ENCODE measurements at regions not wholly inside any gene's neighbourhood (a gene's known extent, or its start where the extent isn't known, plus 50 kb on each side); places are given as distances from the start of the nearest gene placed in this dataset.
"Not testable (repeated sequence)": the region's sequence is repeated elsewhere in the genome, so short reads cannot be mapped to it uniquely, and the experiment has no call there.

DNA sequence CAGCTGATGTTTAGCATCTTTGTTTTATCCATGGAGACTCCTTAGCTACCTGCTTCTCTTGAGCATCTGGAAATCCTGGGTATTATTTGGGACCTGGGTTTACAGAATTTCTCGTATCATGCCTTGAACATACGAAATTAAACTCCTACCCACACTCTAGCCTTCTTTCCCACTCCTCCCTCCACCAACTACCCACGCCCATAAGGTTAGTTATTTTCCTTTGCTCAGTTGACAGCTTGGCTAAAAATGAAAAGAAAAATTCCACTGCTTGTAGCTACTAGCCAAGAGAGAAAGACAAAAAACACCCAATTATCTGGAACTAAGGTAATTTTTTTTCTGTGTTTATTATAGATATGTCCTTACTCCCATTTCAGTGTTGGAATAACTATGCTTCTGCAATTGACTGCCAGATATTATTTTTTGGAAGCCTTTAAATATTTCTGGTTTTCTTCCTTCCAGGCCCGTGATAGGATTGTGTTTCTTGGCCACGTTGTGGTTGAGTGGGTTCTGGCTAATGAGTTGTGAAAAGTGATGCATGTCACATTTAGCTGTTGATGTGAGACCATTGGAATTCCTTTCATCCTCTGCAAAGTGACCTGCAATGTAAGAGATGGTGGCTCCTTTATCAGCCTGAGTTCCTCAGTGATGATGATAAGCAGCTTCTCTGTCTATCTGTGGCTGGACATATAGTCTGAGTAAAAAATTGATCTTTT, 308.1 kb downstream of the LRRC70 start:
- no peak for DNase-seq (ENCODE audit: low read depth)

DNA sequence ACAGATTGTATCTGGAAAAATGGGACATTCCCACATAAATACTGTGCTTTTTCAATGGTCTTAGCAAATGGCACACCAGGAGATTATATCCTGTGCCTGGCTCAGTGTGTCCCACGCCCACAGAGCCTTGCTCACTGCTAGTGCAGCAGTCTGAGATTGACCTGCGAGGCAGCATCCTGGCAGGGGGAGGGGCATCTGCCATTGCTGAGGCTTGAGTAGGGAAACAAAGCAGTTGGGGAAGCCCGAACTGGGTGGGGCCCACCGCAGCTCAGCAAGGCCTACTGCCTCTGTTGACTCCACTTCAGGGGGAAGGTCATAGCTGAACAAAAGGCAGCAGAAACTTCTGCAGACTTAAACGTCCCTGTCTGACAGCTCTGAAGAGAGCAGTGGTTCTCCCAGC, 258.7 kb downstream of the LRRC70 start:
- not testable (repeated sequence) for DNase-seq (ENCODE audit: low read depth)

DNA sequence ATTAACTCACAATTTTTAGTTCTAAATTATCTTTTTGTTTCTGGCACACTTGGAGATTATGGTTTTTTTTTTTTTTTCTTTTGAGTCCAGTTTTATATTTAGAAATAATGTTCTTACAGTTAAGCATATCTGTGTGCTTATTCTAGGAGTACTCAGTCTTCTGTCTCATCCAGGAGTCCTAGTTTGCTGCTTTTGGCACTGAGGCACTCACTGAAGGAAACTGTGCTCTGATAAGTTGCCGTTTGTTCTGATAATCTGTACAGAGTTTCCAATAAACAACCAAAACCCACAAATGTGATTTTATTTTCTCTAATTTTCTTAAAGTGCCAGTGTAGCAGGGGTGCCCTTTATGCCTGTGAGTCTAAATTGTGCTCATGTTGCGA, 251.0 kb downstream of the LRRC70 start:
- DNase-seq (ENCODE audit: low read depth), result no peak

DNA sequence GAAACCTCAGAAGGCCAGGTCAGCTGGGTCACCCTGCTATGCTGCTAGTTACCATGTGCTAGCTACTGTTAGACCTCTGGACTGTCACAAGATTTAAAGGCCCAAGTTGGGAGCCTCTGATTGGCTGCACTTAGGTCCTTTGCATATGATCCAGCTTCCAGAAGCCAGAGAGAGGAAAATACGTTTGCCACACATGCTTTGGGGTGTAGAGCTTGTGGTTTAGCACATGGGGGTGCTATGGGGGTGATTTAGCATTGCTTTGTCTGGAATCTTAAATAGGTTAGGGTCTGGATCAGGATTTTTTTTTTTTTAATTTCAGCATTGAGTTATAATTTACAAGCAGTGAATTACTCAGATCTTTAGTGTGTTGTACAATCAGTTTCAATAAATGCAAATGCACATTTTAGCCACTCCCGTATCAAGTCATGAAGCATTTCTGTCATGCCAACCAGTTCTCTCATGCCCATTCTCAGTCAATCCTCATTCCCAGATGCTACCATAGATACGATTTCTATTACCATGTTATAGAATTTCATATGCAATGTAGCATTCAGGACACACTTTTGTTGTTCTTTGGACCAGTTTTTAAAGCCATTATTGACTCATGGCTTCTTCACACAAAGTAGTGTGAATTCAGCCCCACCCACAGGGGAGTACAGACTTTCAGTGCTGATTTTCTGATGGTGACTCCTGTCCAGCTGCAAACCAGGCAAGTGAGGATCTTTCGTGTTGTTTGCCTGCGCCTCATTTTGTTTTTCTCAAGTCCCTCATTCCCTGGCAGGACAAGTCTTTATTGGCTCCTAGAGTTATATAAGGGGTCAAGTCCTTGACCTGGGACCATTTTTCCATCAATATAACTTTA, 250.4 kb downstream of the LRRC70 start:
- no peak for DNase-seq (ENCODE audit: low read depth)

DNA sequence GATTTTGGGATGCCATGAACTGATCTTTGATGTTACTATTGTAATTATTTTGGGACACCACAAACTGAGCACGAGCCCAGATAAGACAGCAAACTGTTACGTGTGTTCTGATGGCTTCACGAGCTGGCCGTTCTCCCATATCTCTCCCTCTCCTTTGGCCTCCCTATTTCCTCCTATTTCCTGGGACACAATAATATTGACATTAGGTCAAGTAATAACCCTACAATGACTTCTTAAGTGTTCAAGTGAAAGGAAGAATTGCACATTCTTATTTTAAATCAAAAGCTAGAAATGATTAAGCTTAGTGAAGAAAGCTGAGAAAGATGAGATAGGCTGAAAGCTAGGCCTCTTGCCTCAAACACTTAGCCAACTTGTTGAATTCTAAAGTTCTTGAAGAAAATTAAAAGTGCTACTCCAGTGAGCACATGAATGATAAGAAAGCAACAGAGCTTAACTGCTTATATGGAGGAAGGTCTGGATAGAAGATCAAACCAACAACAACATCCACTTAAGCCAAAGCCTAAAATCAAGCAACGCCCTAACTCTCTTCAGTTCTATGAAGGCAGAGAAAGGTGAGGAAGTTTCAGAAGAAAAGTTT, 247.1 kb downstream of the LRRC70 start:
- no peak for DNase-seq (ENCODE audit: low read depth)

DNA sequence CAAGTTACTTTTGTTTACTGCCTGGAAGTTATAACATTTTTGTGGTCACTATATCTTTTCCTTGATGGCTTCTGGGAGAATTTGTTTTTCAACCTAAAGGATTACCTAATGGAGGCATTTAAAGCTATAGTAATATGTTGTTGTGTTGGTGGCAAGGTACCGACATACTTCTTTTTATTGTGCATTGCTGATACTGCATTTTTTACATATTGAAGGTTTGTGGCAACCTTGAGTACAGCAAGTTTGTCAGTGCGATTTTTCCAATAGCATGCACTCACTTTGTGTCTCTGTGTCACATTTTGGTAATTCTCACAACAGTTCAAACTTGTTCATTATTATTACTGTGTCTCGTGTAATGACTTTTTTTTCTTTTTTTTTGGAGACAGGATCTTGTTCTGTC, 246.3 kb downstream of the LRRC70 start:
- no peak for DNase-seq (ENCODE audit: low read depth)

DNA sequence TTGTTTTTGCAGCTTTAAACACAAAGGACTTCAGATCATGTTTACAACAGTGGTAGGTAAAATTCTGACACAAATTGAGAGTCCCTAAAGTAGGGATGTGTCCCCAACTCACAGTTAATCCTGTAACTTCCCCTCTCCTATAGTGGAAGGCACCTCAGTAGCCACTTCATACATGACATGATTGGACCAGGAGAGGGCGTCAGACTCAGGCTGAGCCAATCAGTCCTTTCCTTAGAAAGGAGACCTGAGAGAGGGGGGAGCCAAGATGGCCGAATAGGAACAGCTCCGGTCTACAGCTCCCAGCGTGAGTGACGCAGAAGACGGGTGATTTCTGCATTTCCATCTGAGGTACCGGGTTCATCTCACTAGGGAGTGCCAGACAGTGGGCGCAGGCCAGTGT, 238.4 kb downstream of the LRRC70 start:
- not testable (repeated sequence) for DNase-seq (ENCODE audit: low read depth)

DNA sequence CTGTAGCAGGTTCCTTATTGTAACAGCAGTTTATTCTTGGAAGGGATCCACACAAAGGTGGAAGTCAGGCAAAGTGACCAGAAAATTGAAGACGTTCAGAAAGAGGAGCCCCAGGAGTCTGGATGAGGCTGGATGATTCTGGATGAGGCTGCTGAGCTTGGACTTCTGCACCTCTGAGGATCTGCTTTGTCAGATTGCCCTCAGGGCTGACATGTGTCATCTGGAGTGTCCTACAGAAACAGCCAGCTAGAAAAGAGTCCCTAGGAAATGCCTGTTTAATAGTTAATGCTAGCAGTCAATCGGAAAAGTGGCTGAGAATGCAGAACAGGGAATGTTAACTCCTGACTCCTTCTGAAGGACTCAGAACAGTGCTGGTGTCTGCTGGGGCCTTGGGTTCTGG, 236.4 kb downstream of the LRRC70 start:
- DNase-seq (ENCODE audit: low read depth), result no peak

DNA sequence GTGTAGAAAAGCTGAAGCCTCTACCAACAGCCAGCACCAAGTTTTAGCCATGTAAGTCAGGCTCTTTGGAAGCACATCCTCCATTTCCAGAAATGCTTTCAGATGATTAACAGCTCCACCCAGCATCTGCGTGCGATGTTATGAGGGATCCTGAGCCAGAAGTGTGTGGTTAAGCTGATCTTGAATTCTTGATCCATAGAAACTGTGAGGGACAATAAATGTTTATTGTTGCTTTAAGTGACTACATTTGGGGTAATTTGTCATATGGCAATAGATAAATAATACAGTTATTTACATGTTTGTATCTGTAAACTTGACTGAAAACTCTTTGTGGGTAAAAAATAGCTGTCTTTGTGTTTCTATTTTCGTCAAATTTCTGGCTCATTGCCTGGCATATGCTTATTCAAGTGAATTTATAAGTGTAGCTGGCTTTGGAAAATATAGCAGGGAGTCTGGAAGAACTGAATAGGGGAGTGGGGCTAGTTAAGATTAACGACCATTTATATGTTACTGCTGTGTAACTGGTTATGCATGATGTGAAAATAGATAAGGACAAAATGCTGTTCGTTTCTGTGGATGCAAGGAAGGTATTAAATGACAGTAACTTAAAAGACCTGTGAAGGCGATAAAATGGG, 234.1 kb downstream of the LRRC70 start:
- DNase-seq (ENCODE audit: low read depth), result no peak

DNA sequence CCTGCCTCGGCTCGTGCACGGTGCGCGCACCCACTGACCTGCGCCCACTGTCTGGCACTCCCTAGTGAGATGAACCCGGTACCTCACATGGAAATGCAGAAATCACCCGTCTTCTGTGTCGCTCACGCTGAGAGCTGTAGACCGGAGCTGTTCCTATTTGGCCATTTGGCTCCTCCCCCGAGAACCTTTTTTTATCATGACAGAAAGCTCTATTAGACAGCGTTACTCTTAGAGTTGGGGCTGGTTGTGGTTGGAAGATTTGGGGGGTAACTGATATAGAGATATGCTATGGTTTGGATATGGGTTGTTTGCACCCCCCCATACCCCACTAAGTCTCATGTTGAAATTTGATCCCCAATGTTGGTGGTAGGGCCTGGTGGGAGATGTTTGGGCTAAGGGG, 226.2 kb downstream of the LRRC70 start:
- not testable (repeated sequence) for DNase-seq (ENCODE audit: low read depth)

DNA sequence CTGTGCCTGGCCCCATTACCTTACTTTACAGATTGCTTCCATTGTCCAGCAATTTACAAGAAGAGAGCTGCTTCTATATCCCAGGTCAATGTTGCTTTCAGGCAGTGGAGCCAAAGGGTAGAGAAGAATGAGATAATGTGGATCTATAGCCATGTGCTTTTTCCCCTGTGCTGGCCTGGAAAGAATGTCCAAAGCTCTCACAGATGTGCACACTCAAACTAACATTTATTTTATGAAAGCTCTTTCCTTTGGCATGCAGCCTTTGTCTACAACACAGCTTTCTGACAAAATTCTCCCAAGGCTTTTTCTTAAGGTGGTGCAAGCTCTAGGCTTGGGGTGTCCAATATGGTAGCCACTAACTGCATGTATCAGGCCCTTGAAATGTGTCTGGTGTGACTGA, 217.3 kb downstream of the LRRC70 start:
- no peak for DNase-seq (ENCODE audit: low read depth)

DNA sequence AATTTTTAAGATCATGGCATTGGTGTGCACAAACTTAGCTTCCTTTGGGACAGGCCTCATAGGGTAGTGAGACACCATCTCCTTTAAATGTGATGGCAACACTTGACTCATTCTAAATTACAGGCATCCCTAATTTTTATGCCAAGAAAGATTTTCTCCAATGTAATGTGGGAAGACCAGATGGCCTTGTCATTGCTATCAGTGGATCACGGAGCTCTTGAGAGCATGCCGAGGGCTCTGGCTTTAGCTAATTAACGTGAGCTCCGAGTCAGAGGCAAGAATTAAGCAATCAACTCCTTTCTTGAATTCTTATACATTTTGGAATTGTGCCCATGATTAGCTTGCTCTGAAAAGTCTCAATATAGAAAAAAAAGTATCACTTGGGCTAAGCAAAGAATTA, 215.8 kb downstream of the LRRC70 start:
- DNase-seq (ENCODE audit: low read depth), result no peak

DNA sequence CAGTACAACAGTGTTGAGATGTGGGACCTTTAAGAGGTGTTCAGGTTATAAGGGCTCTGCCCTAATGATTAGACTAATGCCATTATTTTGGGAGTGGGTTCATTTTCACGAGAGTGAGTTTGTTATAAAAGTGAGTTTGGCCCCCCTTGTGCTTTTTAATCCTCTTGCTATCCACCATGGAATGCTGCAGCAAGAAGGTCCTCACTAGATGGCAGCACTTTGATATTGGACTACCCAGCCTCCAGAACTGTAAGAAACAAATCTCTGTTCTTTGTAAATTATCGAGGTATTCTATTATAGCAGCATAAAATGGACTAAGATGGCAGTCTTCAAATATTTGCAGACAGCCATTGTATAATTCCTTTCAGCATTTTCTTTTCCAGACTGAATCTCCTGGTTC, 212.4 kb downstream of the LRRC70 start:
- DNase-seq (ENCODE audit: low read depth), result no peak

DNA sequence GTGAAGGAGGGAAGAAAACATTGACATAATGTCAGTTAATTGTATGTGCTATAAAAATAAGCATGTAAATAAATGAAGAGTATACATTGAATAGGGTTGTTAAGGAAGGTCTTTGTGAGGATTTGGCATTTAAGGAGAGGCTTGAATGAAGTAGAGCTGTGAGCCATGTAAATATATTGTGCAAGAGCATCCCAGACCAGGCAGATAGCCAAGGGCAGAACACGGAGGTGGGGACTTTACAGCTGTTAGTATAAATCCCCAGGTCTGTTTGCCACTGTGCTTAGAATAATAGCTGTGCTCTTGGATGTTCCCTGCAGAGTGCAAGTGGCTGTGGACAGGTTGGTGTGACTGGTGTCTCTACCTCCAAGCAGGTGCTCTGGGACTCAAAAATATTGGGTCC, 211.7 kb downstream of the LRRC70 start:
- peak; percentile 11 for DNase-seq (ENCODE audit: low read depth)

DNA sequence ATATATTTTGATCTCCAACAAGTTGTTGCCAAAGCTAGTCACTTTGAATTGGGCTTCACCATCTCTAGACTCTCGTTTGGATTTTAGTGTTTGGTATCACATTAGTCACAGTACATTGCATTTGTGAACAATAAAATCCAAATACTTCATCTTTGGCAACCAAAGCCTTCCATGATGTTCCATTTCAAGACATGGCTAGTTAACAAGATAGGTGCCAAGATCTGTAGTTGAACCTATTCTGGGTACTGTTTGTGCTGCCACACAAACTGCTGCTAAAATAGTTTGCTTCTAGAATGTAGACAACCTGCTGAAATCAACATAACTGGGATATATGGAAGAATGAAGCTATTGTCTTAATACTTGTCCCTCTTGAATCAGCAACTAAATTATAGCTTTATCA, 207.5 kb downstream of the LRRC70 start:
- DNase-seq (ENCODE audit: low read depth), result no peak

DNA sequence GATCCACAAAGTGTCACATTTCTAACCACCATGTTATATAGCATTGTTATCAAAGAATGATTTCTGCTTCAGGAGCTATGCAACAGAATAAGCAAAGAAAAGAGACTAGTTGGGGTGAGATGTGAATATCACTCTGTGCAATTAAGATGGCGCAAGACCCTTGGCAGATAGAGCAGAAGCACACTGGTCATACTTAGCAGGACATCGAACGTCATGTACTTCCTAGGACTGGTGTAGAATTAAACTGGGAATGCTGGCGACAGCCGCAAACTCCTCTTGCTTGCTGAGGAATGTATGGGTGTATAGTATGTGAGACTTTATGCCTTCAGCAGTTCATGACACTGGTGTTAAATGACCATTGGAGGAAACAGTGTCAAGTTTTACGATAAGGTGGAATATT, 207.0 kb downstream of the LRRC70 start:
- DNase-seq (ENCODE audit: low read depth), result no peak

DNA sequence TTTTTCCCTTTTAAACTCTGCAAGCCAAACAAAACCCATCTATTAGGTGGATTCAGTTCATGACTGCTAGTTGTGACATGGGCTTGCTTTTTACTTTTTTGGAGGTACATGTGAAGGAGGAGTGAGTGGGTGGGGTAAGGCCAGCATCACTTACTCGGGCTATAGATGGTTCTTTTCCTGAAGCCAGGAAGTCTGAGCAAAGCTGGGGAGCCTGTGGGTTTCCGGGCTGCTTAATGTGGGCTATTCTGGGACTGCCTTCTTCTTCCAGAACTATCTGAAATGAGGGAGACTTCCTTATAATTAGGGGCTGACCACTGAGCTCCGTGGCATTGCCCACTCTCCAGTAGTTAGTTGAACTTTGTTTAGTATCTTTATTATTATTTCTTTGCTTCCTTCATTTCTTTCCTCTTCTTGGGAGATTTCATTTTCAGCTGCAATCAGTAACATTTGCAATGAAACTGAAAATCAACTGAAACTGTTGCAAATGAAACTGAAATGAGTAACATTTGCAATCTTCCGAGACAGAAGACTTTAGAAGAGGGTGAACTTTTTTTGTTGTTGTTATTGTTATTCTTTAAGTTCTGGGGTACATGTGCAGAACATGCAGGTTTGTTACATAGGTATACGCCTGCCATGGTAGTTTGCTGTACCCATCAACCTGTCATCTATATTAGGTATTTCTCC, 204.9 kb downstream of the LRRC70 start:
- DNase-seq (ENCODE audit: low read depth), result no peak

DNA sequence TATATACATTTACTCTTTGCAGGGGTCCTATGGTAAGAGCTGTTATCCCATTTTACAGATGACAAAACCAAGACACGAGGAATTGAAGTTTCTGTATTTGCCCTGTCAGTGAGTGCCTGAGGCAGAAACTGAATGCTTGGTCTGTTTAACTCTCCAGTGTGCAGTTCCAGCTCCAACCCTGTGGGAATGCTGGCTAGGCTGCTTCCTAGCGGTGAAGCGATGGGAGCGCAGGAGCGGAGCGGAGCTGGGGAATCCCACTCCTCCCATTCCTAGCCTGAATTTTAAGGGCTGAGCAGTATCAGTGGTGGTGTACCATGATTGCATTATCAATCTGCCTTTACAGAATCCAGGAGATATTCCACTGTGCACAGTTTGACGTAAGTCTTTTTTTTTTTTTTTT, 202.3 kb downstream of the LRRC70 start:
- no peak for DNase-seq (ENCODE audit: low read depth)

DNA sequence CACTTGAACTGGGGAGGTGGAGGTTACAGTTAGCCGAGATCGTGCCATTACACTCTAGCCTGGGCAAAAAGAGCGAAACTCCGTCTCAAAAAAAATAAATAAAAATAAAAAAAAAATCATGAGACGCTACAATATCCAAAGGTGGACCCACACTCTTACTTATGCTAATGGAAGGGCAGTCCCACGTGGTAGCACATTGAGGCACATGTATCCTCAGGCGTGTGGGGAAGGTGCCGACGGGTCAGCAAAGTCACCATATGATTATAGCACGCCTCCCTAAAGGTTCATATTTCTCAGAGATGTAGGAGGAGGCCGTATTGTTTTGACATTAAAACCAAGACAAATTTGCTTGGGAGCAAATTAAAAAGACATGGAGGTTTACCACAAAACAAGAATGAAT, 201.6 kb downstream of the LRRC70 start:
- DNase-seq (ENCODE audit: low read depth), result no peak

DNA sequence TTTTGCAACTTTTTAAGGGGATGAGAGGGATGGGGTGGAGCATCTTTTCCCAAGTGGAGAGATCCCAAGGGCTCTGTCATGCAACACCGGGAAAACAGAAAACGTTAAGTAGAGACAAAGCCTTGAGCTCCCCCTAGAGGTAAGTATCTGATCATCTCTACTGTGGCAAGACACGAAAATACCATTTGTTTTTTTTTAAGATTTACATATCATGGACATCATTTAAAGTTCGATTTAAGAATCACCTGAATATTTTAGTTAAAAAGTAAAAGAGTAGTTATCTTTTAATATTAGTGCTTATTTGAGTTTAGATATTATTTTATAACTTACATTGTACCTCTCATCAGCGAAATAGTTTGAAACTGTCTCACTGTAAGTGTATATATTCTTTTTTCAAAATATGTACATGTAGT, 200.4 kb downstream of the LRRC70 start:
- peak; percentile 60 for DNase-seq (ENCODE audit: low read depth)

DNA sequence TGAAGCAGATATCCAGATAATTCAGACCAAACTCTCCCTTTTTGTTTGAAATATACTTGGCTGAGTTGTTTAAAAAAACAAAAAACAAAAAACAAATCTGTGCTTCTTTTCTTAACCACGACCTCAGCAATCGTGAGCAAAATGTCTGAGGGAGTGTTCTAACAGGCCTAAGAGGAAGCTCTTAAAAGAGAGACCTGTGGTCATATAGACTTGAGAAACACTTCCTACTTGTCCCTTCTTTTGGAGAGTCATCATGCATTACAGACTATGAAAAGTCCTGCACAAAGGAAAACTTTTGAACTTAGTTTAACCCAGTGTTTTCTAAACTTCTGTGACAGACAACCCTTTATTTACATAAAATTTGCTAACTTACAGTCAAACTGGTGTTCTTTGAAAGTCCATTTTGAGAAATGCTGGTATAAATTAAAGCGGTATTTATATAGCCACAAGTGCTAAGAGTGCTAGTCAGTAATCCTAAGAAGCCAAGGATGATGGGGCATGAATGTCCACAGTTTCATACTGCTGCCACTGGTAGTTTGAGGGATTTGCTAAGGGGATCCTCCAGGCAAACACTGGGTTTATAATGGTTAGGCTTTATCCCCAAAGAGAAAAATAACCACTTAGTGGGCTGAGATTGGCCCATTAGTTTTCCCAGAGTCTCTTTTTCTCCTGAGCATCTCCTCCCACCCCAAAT, 199.8 kb downstream of the LRRC70 start:
- DNase-seq (ENCODE audit: low read depth), result no peak

DNA sequence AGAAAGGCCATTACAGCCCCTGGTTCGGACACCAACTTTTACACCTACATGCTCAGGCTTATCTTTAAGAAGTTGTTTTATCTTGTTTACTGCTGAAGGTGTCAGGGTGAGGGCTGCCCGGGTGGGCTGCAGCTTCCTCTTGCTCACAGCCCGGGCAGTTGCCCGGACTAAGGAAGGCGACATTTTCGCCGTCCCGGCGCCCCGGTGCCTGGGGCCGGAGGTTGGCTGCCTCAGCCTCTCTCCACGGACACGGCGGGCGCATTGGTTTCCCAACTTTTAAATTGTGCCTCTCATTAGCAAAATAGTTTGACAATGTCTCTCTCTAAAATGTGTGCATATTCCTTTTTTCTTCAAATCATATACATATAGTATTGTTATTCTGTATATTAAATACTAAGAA, 198.5 kb downstream of the LRRC70 start:
- not testable (repeated sequence) for DNase-seq (ENCODE audit: low read depth)

All from amniotic epithelial cell (primary cell).